Suprapubic skin (tissue), 3 donors: ENCODE measurements at regions not wholly inside any gene's neighbourhood (a gene's known extent, or its start where the extent isn't known, plus 50 kb on each side); places are given as distances from the start of the nearest gene placed in this dataset.

Experiments used
- CTCF ChIP-seq, 2 donors: fragments of 200-600 bp in 1 of 2; fragments of 450-650 bp in 1 of 2; sonication (generic) in 1 of 2; IDR thresholded peaks; one replicate each; pipeline ENCODE4 v1.5.1; 2016 to 2019; ENCODE audit warnings: antibody characterized with exemption in 2 of 2, mild to moderate bottlenecking in 1 of 2, moderate library complexity in 1 of 2
- EP300 ChIP-seq: sonication (generic); formaldehyde crosslinking; IDR thresholded peaks from one replicate; pipeline ENCODE4 v1.6.1; 2017; ENCODE audit warnings: antibody characterized with exemption
- POLR2A ChIP-seq, 2 donors: fragments of 450-650 bp; IDR thresholded peaks; one replicate each; pipeline ENCODE4 v1.6.1; 2017; ENCODE audit warnings: antibody characterized with exemption in 2 of 2, mild to moderate bottlenecking in 2 of 2, moderate library complexity in 2 of 2

GRCh38 chr1:164363980-164364379, 195.0 kb upstream of the PBX1 start:
- no peak for TF ChIP-seq CTCF (IDR thresholded peaks at IDR 0.05)
- no peak for TF ChIP-seq POLR2A (IDR thresholded peaks at IDR 0.05)
- no peak for TF ChIP-seq EP300
